Ascending aorta (tissue), 2 donors: ENCODE measurements at regions not wholly inside any gene's neighbourhood (a gene's known extent, or its start where the extent isn't known, plus 50 kb on each side); places are given as distances from the start of the nearest gene placed in this dataset.

Source experiments
- DNase-seq, 2 donors: peaks; one replicate each; pipeline ENCODE4 v3.0.0-alpha.2; 2019; ENCODE audit warnings: low spot score in 2 of 2
- H3K27ac ChIP-seq, 2 donors: fragments of 200-600 bp; sonication (generic); one replicate each; pipeline ENCODE4 v1.5.1; 2016 to 2017; ENCODE audit warnings: mild to moderate bottlenecking in 1 of 2
- H3K27me3 ChIP-seq: fragments of 200-600 bp; sonication (generic); one replicate; pipeline ENCODE4 v1.5.1; 2017
- H3K36me3 ChIP-seq, 2 donors: fragments of 200-600 bp; sonication (generic); one replicate each; pipeline ENCODE4 v1.5.1; 2016
- H3K4me1 ChIP-seq, 2 donors: fragments of 200-600 bp; sonication (generic); one replicate each; pipeline ENCODE4 v1.5.1; 2016 to 2017; ENCODE audit warnings: mild to moderate bottlenecking in 1 of 2
- H3K4me3 ChIP-seq, 2 donors: fragments of 200-600 bp; sonication (generic); one replicate each; pipeline ENCODE4 v1.5.1; 2016 to 2017; ENCODE audit warnings: mild to moderate bottlenecking in 1 of 2
- H3K9me3 ChIP-seq, 2 donors: fragments of 200-600 bp; sonication (generic); one replicate each; pipeline ENCODE4 v1.5.1; 2016
- intact Hi-C: fragments of 100-400 bp; cut with DNase I; formaldehyde crosslinking; loops from one replicate; pipeline ENCODE4 v1.15.1; 2023
- TF ChIP-seq, protein P1 (sequence below), 3 experiments: fragments of 200-600 bp in 2 of 3; fragments of 450-650 bp in 1 of 3; sonication (generic) in 2 of 3; IDR thresholded peaks; one replicate each; pipeline ENCODE4 v1.5.1; 2016 to 2019; ENCODE audit warnings: antibody characterized with exemption in 3 of 3, mild to moderate bottlenecking in 1 of 3, moderate library complexity in 1 of 3

- TF ChIP-seq, protein P1, sequence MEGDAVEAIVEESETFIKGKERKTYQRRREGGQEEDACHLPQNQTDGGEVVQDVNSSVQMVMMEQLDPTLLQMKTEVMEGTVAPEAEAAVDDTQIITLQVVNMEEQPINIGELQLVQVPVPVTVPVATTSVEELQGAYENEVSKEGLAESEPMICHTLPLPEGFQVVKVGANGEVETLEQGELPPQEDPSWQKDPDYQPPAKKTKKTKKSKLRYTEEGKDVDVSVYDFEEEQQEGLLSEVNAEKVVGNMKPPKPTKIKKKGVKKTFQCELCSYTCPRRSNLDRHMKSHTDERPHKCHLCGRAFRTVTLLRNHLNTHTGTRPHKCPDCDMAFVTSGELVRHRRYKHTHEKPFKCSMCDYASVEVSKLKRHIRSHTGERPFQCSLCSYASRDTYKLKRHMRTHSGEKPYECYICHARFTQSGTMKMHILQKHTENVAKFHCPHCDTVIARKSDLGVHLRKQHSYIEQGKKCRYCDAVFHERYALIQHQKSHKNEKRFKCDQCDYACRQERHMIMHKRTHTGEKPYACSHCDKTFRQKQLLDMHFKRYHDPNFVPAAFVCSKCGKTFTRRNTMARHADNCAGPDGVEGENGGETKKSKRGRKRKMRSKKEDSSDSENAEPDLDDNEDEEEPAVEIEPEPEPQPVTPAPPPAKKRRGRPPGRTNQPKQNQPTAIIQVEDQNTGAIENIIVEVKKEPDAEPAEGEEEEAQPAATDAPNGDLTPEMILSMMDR (IDR thresholded peaks at IDR 0.05): no peak
- DNase-seq: no peak
- H3K27me3 ChIP-seq: no peaks in the 10 kb centered on the region
- no peaks in the 10 kb centered on the region for H3K36me3 ChIP-seq
- no peak overlapping the region for H3K27ac ChIP-seq
- H3K4me3 ChIP-seq: no peak overlapping the region
- intact Hi-C loops: no loop called here
- no peaks in the 10 kb centered on the region for H3K4me1 ChIP-seq
- H3K9me3 ChIP-seq: no peaks in the 10 kb centered on the region
Observed at GRCh38 chr17:63154586-63155244, 188.7 kb downstream of the TANC2 start.

DNA sequence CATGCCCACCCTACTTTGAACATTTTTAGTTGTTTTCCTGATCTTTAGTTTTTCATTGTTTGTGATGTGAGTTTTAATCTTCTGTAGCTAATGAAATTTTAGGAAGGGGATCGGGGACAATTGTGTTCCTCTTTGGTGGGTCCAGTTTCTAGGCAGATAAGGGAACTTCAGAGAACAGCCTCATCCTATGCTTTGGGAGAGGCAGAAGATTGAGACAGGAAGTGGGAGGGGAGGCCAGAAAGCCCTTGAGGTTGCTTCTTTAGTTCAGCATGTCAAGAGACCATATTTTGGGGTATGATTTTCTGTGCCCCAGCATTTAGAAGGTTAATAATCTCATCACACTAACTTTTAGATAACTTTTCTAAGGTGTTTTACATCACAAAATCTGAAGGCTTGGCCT is 191.0 kb downstream of the TANC2 start:
- intact Hi-C loops: no loop called here
- Histone ChIP-seq H3K4me3 (no peak overlapping the region), H3K4me1 (no peaks in the 10 kb centered on the region), H3K9me3 (no peaks in the 10 kb centered on the region), H3K36me3 (no peaks in the 10 kb centered on the region), H3K27ac (no peak overlapping the region), H3K27me3 (no peaks in the 10 kb centered on the region)
- TF ChIP-seq, protein P1 (IDR thresholded peaks at IDR 0.05): no peak
- DNase-seq: no peak

DNA sequence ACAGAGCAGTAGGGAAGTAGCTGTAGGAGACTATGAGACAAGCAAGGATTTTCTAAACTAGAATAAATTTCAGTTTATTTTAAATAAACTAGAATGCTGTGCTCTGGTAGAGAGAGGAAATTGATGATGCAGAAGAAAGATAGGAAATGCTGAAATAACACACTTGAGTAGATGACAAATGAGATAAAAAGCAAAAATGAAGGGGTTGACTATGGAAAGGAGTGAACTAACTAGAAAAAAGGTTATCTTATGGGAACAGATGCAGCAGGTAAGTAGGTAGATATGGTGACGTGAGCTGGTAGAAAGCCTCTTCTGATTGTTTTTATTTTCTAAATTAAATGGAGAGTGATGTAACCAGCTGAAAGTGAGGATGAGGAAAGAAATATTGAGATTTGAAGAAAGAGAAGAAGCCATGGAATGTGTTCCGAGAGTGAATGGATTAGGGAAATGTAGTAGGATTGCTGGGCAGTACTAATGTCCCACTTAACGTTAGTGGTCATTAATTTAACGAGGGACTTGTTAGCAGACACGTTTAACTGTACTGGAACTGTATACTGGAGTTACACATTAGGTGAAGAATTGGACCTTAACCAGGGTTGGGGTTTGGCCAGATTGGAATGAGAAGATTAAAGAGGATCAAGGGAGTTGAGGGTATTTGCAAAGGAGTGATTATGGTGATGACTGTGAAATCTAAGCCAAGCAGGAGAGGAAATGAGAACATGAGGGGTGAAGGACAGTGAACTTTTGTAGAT is 196.5 kb downstream of the TANC2 start:
- no peaks in the 10 kb centered on the region for H3K36me3 ChIP-seq
- H3K9me3 ChIP-seq: no peaks in the 10 kb centered on the region
- H3K27ac ChIP-seq: no peak overlapping the region
- no peak for DNase-seq
- intact Hi-C loops: no loop called here
- H3K4me1 ChIP-seq: no peaks in the 10 kb centered on the region
- no peak overlapping the region for H3K4me3 ChIP-seq
- TF ChIP-seq, protein P1 (IDR thresholded peaks at IDR 0.05): no peak
- H3K27me3 ChIP-seq: no peaks in the 10 kb centered on the region

- Histone ChIP-seq H3K4me1 (no peaks in the 10 kb centered on the region), H3K9me3 (no peaks in the 10 kb centered on the region), H3K27me3 (no peaks in the 10 kb centered on the region), H3K27ac (no peak overlapping the region), H3K4me3 (no peak overlapping the region), H3K36me3 (no peaks in the 10 kb centered on the region)
- TF ChIP-seq, protein P1 (IDR thresholded peaks at IDR 0.05): no peak
- intact Hi-C loops: no loop called here
- DNase-seq: no peak
Observed at GRCh38 chr17:63163158-63163520, 197.1 kb downstream of the TANC2 start.

- Histone ChIP-seq H3K27me3 (no peaks in the 10 kb centered on the region), H3K4me1 (no peaks in the 10 kb centered on the region), H3K4me3 (no peak overlapping the region), H3K27ac (no peak overlapping the region), H3K9me3 (no peaks in the 10 kb centered on the region), H3K36me3 (no peaks in the 10 kb centered on the region)
- TF ChIP-seq, protein P1 (IDR thresholded peaks at IDR 0.05): no peak
- intact Hi-C loops: no loop called here
- DNase-seq: no peak
Observed at GRCh38 chr17:63165400-63165799, 199.4 kb downstream of the TANC2 start.
